SK-N-SH treated with all-trans-retinoic acid at 6 μM for 48 hours (cell line): ENCODE measurements at regions not wholly inside any gene's neighbourhood (a gene's known extent, or its start where the extent isn't known, plus 50 kb on each side); places are given as distances from the start of the nearest gene placed in this dataset.

ENCODE experiments used
- ATAC-seq: fragments of 200-7000 bp; cut with Tn5 transposase; 3 replicates; pipeline ENCODE4 v1.9.1; 2020; ENCODE audit warnings: mild to moderate bottlenecking, moderate library complexity
- ARNTL ChIP-seq: fragments of 450-650 bp; formaldehyde crosslinking; IDR thresholded peaks from 2 replicates; pipeline ENCODE4 v1.5.0; 2020; ENCODE audit warnings: low read depth, mild to moderate bottlenecking, moderate library complexity, borderline replicate concordance
- BACH2 ChIP-seq: fragments of 250-450 bp; sonication (Bioruptor Pico); IDR thresholded peaks from 2 replicates; pipeline ENCODE4 v1.9.0; 2021; ENCODE audit warnings: mild to moderate bottlenecking, borderline replicate concordance
- CSDC2 ChIP-seq: fragments of 250-450 bp; sonication (Bioruptor Pico); IDR thresholded peaks from 2 replicates; pipeline ENCODE4 v1.5.0; 2020; ENCODE audit warnings: mild to moderate bottlenecking, moderate library complexity
- GLIS3 ChIP-seq: fragments of 250-450 bp; sonication (Bioruptor Pico); IDR thresholded peaks from 2 replicates; pipeline ENCODE4 v1.5.0; 2020; ENCODE audit warnings: mild to moderate bottlenecking, moderate library complexity
- ISL1 ChIP-seq: fragments of 250-450 bp; sonication (Bioruptor Pico); IDR thresholded peaks from 2 replicates; pipeline ENCODE4 v2.1.2; 2022; ENCODE audit warnings: mild to moderate bottlenecking, moderate library complexity
- OSR1 ChIP-seq: fragments of 250-450 bp; sonication (Bioruptor Pico); IDR thresholded peaks from 2 replicates; pipeline ENCODE4 v1.8.0; 2022; ENCODE audit warnings: moderate library complexity, mild to moderate bottlenecking, inconsistent platforms
- PPARA ChIP-seq: fragments of 250-450 bp; sonication (Bioruptor Pico); IDR thresholded peaks from 2 replicates; pipeline ENCODE4 v1.5.0; 2020; ENCODE audit warnings: mild to moderate bottlenecking, borderline replicate concordance
- RARB ChIP-seq: fragments of 250-450 bp; sonication (Bioruptor Pico); IDR thresholded peaks from 2 replicates; pipeline ENCODE4 v1.8.0; 2021; ENCODE audit warnings: mild to moderate bottlenecking, moderate library complexity
- SNAI2 ChIP-seq: fragments of 250-450 bp; sonication (Bioruptor Pico); IDR thresholded peaks from 2 replicates; pipeline ENCODE4 v1.5.0; 2020; ENCODE audit warnings: mild to moderate bottlenecking, moderate library complexity
- TCF4 ChIP-seq: fragments of 250-450 bp; sonication (Bioruptor Pico); IDR thresholded peaks from 2 replicates; pipeline ENCODE4 v1.8.0; 2021; ENCODE audit warnings: mild to moderate bottlenecking, moderate library complexity, borderline replicate concordance
- TOX ChIP-seq: fragments of 250-450 bp; sonication (Bioruptor Pico); IDR thresholded peaks from 2 replicates; pipeline ENCODE4 v1.8.0; 2021; ENCODE audit warnings: mild to moderate bottlenecking, moderate library complexity, borderline replicate concordance
- ZC3H10 ChIP-seq: fragments of 250-450 bp; sonication (Bioruptor Pico); IDR thresholded peaks from 2 replicates; pipeline ENCODE4 v1.5.1; 2021; ENCODE audit warnings: mild to moderate bottlenecking, moderate library complexity
- ZFP3 ChIP-seq: fragments of 250-450 bp; sonication (Bioruptor Pico); IDR thresholded peaks from 2 replicates; pipeline ENCODE4 v1.5.0; 2020; ENCODE audit warnings: mild to moderate bottlenecking, moderate library complexity
- ZFP30 ChIP-seq: fragments of 450-650 bp; formaldehyde crosslinking; IDR thresholded peaks from 2 replicates; pipeline ENCODE4 v1.5.0; 2022; ENCODE audit warnings: mild to moderate bottlenecking, moderate library complexity
- ZNF565 ChIP-seq: fragments of 450-650 bp; formaldehyde crosslinking; conservative IDR thresholded peaks from 2 replicates; pipeline ENCODE4 v1.5.0; 2020; ENCODE audit warnings: low read depth, mild to moderate bottlenecking, moderate library complexity
- ZNF8 ChIP-seq: fragments of 450-650 bp; formaldehyde crosslinking; IDR thresholded peaks from 2 replicates; pipeline ENCODE4 v1.5.0; 2020; ENCODE audit warnings: mild to moderate bottlenecking, moderate library complexity
- TF ChIP-seq, protein P1 (sequence below): fragments of 250-450 bp; sonication (Bioruptor Pico); IDR thresholded peaks from 2 replicates; pipeline ENCODE4 v1.8.0; 2021; ENCODE audit warnings: low read depth, mild to moderate bottlenecking, moderate library complexity, borderline replicate concordance
- TF ChIP-seq, protein P2 (sequence below): fragments of 250-450 bp; sonication (Bioruptor Pico); IDR thresholded peaks from 2 replicates; pipeline ENCODE4 v1.8.0; 2020; ENCODE audit warnings: mild to moderate bottlenecking, moderate library complexity, borderline replicate concordance
- TF ChIP-seq, protein P3 (sequence below): fragments of 250-450 bp; sonication (Bioruptor Pico); IDR thresholded peaks from 2 replicates; pipeline ENCODE4 v1.5.1; 2021; ENCODE audit warnings: mild to moderate bottlenecking, moderate library complexity
- TF ChIP-seq, protein P4 (sequence below): fragments of 250-450 bp; sonication (Bioruptor Pico); IDR thresholded peaks from 2 replicates; pipeline ENCODE4 v1.5.1; 2020; ENCODE audit warnings: low read depth, mild to moderate bottlenecking, moderate library complexity

DNA sequence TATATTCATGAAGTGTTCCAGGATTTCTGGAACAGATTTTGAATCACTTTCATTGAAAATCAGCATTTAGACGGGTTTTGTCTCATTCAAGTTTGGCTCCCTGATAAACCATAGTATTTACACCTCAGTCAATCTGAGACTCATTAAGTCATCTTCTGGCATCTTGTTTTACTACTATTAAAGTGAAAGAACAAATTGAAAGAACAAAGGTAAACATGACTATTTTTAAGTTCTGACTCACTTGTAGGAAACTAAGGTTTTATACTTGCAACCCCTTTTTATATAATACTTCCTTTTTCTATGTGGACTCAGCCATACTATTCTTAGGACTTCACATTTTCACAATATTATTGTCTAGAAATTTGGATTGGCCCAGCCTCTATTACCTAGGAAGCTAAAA is 854.4 kb downstream of the SQOR start (continued):
- TF ChIP-seq ZFP30: no peak
- TF ChIP-seq TOX (CRISPR knock-in tag): no peak
- no peak for TF ChIP-seq ZFP3 (CRISPR knock-in tag)
- TF ChIP-seq ZC3H10 (CRISPR knock-in tag): no peak
- TF ChIP-seq OSR1 (CRISPR knock-in tag): no peak
- TF ChIP-seq, protein P1, sequence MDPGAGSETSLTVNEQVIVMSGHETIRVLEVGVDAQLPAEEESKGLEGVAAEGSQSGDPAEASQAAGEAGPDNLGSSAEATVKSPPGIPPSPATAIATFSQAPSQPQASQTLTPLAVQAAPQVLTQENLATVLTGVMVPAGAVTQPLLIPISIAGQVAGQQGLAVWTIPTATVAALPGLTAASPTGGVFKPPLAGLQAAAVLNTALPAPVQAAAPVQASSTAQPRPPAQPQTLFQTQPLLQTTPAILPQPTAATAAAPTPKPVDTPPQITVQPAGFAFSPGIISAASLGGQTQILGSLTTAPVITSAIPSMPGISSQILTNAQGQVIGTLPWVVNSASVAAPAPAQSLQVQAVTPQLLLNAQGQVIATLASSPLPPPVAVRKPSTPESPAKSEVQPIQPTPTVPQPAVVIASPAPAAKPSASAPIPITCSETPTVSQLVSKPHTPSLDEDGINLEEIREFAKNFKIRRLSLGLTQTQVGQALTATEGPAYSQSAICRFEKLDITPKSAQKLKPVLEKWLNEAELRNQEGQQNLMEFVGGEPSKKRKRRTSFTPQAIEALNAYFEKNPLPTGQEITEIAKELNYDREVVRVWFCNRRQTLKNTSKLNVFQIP (CRISPR knock-in tag): no peak
- no peak for TF ChIP-seq GLIS3 (CRISPR knock-in tag)

DNA sequence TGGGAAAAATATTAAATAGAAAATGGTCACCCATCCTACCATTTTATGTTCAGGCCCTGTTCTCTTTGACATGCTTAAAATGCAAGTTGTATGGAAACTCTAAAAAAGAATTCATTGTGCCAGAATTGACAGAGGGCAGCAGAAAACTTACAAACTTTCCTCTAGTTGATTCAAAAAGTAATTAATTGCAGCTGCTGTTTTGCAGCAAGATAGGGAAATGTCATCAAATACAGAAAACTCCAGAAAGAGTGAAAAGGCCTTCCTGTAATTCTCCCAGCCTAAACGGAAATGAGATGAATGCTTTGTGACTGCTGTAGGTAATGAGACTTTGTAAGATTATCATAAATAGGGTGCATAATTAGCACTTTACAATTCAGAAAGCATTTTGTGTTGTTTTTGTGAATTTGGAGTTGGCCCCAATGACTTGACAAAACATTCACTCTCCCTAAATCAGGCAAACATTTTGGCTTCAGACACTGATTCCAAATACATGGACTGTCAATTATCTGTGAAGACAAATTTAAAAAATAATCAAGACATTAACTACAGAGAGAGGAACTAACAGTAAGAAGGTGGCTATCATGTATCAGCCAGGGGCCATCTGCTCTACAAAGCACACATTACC is 861.8 kb downstream of the SQOR start:
- ATAC-seq: no peak
- no peak for TF ChIP-seq ARNTL
- no peak for TF ChIP-seq ISL1 (CRISPR knock-in tag)
- TF ChIP-seq GLIS3 (CRISPR knock-in tag): no peak

DNA sequence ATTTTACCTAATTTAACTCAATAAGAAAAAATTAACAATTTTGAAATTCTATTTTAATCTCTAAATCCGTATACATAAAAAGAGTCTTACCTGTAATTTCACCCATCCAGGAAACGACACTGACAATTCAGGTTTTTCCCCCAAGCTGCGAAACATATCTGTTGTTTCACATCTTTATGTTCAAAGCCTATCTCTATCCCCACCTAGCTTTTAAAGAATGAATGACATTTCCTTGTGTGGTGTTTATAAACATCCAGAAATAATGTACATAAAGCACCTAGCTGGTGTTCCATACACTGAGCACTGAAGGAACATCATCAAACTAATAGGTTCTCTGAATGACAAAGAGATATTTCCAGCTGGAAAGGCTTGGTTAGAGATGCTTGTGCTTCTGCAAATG is 867.8 kb downstream of the SQOR start:
- ATAC-seq: no peak
- no peak for TF ChIP-seq GLIS3 (CRISPR knock-in tag)
- no peak for TF ChIP-seq ARNTL
- TF ChIP-seq TOX (CRISPR knock-in tag): no peak
- no peak for TF ChIP-seq RARB (CRISPR knock-in tag)
- no peak for TF ChIP-seq ZFP30
- no peak for TF ChIP-seq SNAI2 (CRISPR knock-in tag)
- TF ChIP-seq ZC3H10 (CRISPR knock-in tag): no peak
- TF ChIP-seq, protein P1 (CRISPR knock-in tag): no peak
- TF ChIP-seq TCF4: no peak
- TF ChIP-seq CSDC2 (CRISPR knock-in tag): no peak
- TF ChIP-seq, protein P2, sequence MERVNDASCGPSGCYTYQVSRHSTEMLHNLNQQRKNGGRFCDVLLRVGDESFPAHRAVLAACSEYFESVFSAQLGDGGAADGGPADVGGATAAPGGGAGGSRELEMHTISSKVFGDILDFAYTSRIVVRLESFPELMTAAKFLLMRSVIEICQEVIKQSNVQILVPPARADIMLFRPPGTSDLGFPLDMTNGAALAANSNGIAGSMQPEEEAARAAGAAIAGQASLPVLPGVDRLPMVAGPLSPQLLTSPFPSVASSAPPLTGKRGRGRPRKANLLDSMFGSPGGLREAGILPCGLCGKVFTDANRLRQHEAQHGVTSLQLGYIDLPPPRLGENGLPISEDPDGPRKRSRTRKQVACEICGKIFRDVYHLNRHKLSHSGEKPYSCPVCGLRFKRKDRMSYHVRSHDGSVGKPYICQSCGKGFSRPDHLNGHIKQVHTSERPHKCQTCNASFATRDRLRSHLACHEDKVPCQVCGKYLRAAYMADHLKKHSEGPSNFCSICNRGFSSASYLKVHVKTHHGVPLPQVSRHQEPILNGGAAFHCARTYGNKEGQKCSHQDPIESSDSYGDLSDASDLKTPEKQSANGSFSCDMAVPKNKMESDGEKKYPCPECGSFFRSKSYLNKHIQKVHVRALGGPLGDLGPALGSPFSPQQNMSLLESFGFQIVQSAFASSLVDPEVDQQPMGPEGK (CRISPR knock-in tag): no peak
- no peak for TF ChIP-seq OSR1 (CRISPR knock-in tag)
- TF ChIP-seq, all 23 proteins: peak for 0

DNA sequence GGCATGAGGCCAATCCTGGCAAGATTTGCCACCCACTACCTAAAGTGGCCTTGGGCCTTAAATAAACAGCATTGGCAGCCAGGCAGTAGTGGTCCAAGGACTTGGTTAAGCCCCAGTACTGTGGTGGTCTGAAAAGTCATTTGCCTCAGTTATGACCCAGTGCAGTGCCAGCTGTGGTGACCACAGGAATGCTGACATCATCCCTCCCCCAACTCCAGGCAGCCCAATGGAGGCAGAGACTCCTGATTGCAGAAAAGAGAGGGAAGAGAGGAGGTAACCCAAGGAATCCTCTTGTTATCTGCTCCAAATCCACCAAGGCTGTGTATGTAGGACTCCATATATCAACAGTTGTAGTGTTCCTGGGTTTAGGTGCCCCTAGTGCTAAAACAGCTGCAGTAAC is 883.6 kb downstream of the SQOR start:
- no peak for TF ChIP-seq OSR1 (CRISPR knock-in tag)
- no peak for TF ChIP-seq CSDC2 (CRISPR knock-in tag)
- no peak for TF ChIP-seq ZFP3 (CRISPR knock-in tag)
- no peak for TF ChIP-seq GLIS3 (CRISPR knock-in tag)
- TF ChIP-seq RARB (CRISPR knock-in tag): no peak
- TF ChIP-seq SNAI2 (CRISPR knock-in tag): no peak
- TF ChIP-seq, protein P2 (CRISPR knock-in tag): no peak
- TF ChIP-seq, protein P1 (CRISPR knock-in tag): no peak
- no peak for TF ChIP-seq ZNF8
- no peak for TF ChIP-seq TOX (CRISPR knock-in tag)
- TF ChIP-seq, protein P3, sequence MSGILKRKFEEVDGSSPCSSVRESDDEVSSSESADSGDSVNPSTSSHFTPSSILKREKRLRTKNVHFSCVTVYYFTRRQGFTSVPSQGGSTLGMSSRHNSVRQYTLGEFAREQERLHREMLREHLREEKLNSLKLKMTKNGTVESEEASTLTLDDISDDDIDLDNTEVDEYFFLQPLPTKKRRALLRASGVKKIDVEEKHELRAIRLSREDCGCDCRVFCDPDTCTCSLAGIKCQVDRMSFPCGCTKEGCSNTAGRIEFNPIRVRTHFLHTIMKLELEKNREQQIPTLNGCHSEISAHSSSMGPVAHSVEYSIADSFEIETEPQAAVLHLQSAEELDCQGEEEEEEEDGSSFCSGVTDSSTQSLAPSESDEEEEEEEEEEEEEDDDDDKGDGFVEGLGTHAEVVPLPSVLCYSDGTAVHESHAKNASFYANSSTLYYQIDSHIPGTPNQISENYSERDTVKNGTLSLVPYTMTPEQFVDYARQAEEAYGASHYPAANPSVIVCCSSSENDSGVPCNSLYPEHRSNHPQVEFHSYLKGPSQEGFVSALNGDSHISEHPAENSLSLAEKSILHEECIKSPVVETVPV (CRISPR knock-in tag): no peak
- TF ChIP-seq ZC3H10 (CRISPR knock-in tag): no peak
- TF ChIP-seq ZNF565 (CRISPR knock-in tag): no peak
- no peak for TF ChIP-seq BACH2 (CRISPR knock-in tag)
- TF ChIP-seq, protein P4, sequence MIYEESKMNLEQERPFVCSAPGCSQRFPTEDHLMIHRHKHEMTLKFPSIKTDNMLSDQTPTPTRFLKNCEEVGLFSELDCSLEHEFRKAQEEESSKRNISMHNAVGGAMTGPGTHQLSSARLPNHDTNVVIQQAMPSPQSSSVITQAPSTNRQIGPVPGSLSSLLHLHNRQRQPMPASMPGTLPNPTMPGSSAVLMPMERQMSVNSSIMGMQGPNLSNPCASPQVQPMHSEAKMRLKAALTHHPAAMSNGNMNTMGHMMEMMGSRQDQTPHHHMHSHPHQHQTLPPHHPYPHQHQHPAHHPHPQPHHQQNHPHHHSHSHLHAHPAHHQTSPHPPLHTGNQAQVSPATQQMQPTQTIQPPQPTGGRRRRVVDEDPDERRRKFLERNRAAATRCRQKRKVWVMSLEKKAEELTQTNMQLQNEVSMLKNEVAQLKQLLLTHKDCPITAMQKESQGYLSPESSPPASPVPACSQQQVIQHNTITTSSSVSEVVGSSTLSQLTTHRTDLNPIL: no peak
- no peak for TF ChIP-seq PPARA (CRISPR knock-in tag)
- no peak for TF ChIP-seq ISL1 (CRISPR knock-in tag)
- TF ChIP-seq, all 23 proteins: peak for 0
- no peak for ATAC-seq
